Kidney epithelial cell (primary cell): ENCODE measurements at regions not wholly inside any gene's neighbourhood (a gene's known extent, or its start where the extent isn't known, plus 50 kb on each side); places are given as distances from the start of the nearest gene placed in this dataset.

Experiments
- DNase-seq: peaks from one replicate; pipeline ENCODE4 v3.0.0-alpha.2; 2010; ENCODE audit warnings: low read depth
- H3K27me3 ChIP-seq: 2 replicates; pipeline ENCODE4 v1.6.0; 2011; ENCODE audit warnings: low read length; ENCODE audit not compliant: control insufficient read depth, insufficient read depth
- H3K36me3 ChIP-seq: 2 replicates; pipeline ENCODE4 v1.5.1; 2011; ENCODE audit warnings: low read length; ENCODE audit not compliant: control insufficient read depth, insufficient read depth
- H3K4me3 ChIP-seq: 2 replicates; pipeline ENCODE4 v1.5.1; 2011; ENCODE audit warnings: low read depth, mild to moderate bottlenecking, control low read depth, low read length
- TF ChIP-seq, protein P1 (sequence below): IDR thresholded peaks from 2 replicates; pipeline ENCODE4 v1.5.1; 2011; ENCODE audit warnings: mild to moderate bottlenecking, moderate library complexity, low read length, control low read depth, inconsistent platforms; ENCODE audit not compliant: insufficient read depth, poor library complexity, severe bottlenecking

DNA sequence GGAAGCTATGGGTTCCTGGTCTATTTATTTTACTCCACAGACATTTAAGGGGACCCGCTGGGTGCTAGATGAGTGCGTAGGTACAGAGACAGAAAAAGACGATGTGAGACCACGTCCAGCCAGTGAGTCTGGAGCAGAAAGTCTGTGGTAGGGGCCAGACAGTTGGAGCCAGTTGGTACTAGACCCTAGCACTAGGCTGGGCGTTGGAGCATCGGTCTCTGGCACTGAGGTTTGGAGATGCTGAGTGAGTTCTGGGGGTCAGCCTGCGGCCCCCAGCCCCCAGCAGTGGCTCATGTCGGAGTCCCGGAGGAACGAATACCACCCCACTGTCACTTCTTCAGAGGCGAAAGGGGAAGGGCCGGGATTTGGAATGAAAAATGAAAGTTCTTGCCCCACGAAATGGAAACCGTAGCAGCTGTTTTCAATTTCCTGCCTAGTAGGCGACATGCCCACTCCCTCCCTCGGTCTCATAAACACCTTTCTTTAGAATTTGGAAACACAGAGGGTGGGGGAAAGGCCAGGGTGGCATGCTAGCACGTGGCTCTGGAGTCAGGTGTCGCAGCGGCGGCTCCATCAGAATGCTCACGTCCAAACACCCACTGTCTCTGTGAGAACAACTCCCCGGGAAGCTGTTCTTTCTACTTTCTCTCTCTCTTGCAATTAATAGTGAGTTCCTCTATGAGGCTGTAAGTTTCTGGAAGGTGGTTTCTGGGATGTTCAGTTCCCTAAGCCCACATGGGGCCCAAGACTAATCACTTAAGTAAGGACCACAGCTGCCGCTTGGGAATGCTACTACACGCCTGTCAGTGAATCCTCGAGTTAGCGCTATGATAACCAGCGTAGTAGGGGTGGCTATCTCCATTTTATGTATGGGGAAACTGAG is 96.8 kb downstream of the IRF8 start:
- DNase-seq = no peak
- Histone ChIP-seq H3K36me3 (no peaks in the 10 kb centered on the region), H3K4me3 (no peak overlapping the region), H3K27me3 (peaks cover 6% of the 10 kb centered on the region)
- TF ChIP-seq, protein P1, sequence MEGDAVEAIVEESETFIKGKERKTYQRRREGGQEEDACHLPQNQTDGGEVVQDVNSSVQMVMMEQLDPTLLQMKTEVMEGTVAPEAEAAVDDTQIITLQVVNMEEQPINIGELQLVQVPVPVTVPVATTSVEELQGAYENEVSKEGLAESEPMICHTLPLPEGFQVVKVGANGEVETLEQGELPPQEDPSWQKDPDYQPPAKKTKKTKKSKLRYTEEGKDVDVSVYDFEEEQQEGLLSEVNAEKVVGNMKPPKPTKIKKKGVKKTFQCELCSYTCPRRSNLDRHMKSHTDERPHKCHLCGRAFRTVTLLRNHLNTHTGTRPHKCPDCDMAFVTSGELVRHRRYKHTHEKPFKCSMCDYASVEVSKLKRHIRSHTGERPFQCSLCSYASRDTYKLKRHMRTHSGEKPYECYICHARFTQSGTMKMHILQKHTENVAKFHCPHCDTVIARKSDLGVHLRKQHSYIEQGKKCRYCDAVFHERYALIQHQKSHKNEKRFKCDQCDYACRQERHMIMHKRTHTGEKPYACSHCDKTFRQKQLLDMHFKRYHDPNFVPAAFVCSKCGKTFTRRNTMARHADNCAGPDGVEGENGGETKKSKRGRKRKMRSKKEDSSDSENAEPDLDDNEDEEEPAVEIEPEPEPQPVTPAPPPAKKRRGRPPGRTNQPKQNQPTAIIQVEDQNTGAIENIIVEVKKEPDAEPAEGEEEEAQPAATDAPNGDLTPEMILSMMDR = no peak

DNA sequence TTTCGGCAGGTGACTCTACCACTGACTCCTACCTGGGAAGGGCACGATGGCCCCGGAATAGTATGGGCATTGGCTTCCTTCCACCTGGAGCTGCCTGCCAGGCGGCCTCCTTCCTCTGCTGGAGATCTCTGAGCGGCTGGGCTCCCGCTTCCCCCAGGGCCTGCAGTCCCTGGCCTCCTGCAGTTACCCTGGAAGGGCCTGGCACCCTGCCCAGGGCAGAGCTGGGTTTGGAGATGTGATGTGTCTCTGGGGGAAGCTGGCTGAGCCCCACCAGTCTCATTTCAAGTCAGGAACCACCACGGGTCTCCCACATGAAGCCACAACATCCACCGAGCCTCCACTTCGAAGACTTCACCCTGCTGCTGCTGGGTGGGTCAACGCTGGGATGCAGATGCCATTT is 97.9 kb downstream of the IRF8 start:
- H3K36me3 ChIP-seq = no peaks in the 10 kb centered on the region
- peaks cover 4% of the 10 kb centered on the region for H3K27me3 ChIP-seq
- no peak overlapping the region for H3K4me3 ChIP-seq
- TF ChIP-seq, protein P1 = no peak
- DNase-seq = no peak

DNA sequence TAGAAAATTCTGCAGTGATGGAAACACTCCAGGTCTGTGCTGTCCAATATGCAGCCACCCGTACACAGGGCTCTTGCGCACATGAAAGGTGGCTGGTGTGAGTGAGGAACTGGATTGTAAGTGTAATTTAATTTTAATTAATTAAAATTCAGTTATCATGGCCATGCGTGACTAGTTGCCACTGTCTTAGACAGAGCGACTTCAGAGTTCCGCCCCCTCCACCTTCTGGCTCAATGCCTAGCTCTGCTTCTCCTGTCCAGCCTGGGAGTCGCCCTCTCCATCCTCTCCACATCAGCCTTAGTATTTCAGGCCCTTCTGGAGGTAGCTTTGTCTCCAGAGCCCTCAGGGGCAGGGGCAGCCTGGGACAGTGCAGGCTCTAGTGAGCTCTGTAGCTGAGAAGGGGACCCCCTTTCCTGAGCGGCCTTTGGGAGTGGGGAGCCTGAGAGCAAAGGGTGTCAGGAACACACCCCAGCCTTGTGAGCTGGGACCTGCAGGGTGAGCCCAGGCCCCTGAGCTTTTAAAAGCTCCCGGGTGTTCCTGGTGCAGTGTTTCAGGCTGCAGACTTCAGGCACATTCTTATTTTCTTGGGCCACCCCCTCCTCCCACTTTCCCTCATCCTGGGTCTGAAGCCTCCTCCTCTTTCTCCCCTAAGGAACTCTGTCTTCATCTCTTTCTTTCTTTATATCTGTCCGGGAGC is 99.4 kb downstream of the IRF8 start:
- no peak for DNase-seq
- H3K4me3 ChIP-seq = no peak overlapping the region
- TF ChIP-seq, protein P1 = no peak
- H3K27me3 ChIP-seq = peaks cover 4% of the 10 kb centered on the region
- no peaks in the 10 kb centered on the region for H3K36me3 ChIP-seq

DNA sequence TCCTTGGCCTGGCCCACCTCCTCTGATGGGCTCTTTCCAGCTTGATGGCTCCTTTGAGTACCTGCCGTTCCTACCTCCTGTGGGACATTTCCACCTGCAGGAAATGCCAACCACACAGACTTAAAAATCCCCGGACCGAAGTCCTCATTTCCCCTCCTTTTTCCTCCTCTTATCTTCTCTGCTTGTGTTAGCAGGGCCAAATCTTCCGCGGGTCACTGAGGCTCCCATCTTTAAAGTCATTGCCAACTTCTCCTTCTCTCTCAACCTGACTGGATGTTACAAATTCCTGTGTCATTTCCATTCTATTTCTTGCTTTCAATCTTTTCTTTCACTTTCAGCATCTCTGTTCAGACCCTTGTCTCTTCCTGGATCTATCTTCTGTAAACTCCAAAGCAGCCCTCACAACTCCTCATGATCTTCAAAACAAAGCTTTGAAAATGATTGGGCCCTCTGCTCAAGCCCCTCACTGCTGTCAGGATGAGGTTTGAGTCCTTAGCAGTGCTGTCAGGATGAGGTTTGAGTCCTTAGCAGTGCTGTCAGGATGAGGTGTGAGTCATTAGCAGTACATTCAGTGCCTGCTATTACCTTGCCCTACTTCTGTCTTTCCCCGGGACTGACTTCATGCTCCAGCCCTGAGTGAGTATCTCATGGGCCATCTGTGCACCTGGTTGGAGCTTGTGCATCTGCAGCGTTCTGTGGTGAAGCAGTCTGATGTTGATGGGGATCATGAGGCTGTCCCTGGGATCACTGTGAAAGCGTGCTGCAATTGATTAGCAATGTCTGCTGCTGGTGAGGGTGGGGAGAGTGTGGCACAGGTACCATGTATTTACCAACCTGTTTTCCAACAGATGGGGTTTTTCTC is 100.1 kb downstream of the IRF8 start:
- no peak for DNase-seq
- TF ChIP-seq, protein P1 = no peak
- peaks cover 4% of the 10 kb centered on the region for H3K27me3 ChIP-seq
- no peak overlapping the region for H3K4me3 ChIP-seq
- H3K36me3 ChIP-seq = no peaks in the 10 kb centered on the region

DNA sequence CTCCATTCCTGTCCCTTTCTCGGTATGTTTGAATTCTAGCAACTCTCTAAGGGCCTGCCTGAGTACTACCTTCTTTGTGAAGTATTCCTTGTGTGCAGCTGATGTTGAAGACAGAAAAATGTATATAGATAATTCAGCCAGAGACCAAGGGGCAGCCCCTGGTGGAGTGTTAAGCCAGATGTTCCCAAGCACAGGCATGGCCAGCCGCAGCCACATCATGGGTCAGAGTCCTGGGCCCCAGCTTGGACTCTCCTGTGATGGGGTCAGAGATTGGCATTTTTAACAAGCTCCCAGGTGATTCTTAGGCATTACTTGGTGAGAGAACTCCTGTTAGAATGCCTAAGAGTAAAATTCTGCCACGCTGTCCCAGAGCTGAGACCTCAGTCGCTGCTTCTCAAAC is 100.8 kb downstream of the IRF8 start:
- DNase-seq = no peak
- peaks cover 4% of the 10 kb centered on the region for H3K27me3 ChIP-seq
- TF ChIP-seq, protein P1 = no peak
- no peak overlapping the region for H3K4me3 ChIP-seq
- H3K36me3 ChIP-seq = no peaks in the 10 kb centered on the region
